ENCODE measurements at regions not wholly inside any gene's neighbourhood (a gene's known extent, or its start where the extent isn't known, plus 50 kb on each side); places are given as distances from the start of the nearest gene placed in this dataset.

- H3K27ac ChIP-seq (ENCODE audit: low read depth in 1 of 2, low read length in 2 of 2), result no peak overlapping the region
- peaks cover 0 to 2% of the 10 kb centered on the region in 2 donors for H3K4me1 ChIP-seq (ENCODE audit: control insufficient read depth in 1 of 2, insufficient read depth in 2 of 2, low read length in 2 of 2)
- no peak for DNase-seq
Measured at GRCh38 chr12:47551426-47551851, 154.4 kb downstream of the RPAP3 start.

GRCh38 chr12:47549258-47549657 is 156.6 kb downstream of the RPAP3 start:
- no peak for ATAC-seq (ENCODE audit: low FRiP score)
- intact Hi-C loops (cut with DNase I), result no loop called here
- WGBS, 2 donors, result 72 to 78% methylated on average over 3 of the region's 3 CpGs

More at GRCh38 chr12:47551426-47551851, 154.4 kb downstream of the RPAP3 start:
- 7% methylated on average over 3 of the region's 3 CpGs for WGBS, 2 donors
- intact Hi-C loops (cut with DNase I), result no loop called here
- Histone ChIP-seq H3K4me3 (ENCODE audit: low read length in 2 of 2) (no peak overlapping the region), H3K27me3 (ENCODE audit: control insufficient read depth in 1 of 2, insufficient read depth in 2 of 2, low read length in 1 of 2) (no peaks in the 10 kb centered on the region), H3K9me3 (ENCODE audit: control insufficient read depth, low read length) (peaks cover 4% of the 10 kb centered on the region), H3K36me3 (ENCODE audit: control insufficient read depth in 1 of 2, insufficient read depth in 2 of 2, low read length in 1 of 2) (no peaks in the 10 kb centered on the region)
- no peak for ATAC-seq (ENCODE audit: low FRiP score)

GRCh38 chr12:47548401-47548800 is 157.4 kb downstream of the RPAP3 start:
- peaks cover 0 to 2% of the 10 kb centered on the region in 2 donors for H3K4me1 ChIP-seq (ENCODE audit: control insufficient read depth in 1 of 2, insufficient read depth in 2 of 2, low read length in 2 of 2)
- H3K36me3 ChIP-seq (ENCODE audit: control insufficient read depth in 1 of 2, insufficient read depth in 2 of 2, low read length in 1 of 2), result no peaks in the 10 kb centered on the region
- ATAC-seq (ENCODE audit: low FRiP score) (no peak), DNase-seq (no peak)
- intact Hi-C loops (cut with DNase I), result no loop called here
- H3K4me3 ChIP-seq (ENCODE audit: low read length in 2 of 2), result no peak overlapping the region
- no peaks in the 10 kb centered on the region for H3K27me3 ChIP-seq (ENCODE audit: control insufficient read depth in 1 of 2, insufficient read depth in 2 of 2, low read length in 1 of 2)
- H3K27ac ChIP-seq (ENCODE audit: low read depth in 1 of 2, low read length in 2 of 2), result no peak overlapping the region
- peaks cover 4% of the 10 kb centered on the region for H3K9me3 ChIP-seq (ENCODE audit: control insufficient read depth, low read length)

More at GRCh38 chr12:47549258-47549657, 156.6 kb downstream of the RPAP3 start:
- peaks cover 0 to 2% of the 10 kb centered on the region in 2 donors for H3K4me1 ChIP-seq (ENCODE audit: control insufficient read depth in 1 of 2, insufficient read depth in 2 of 2, low read length in 2 of 2)
- peaks cover 4% of the 10 kb centered on the region for H3K9me3 ChIP-seq (ENCODE audit: control insufficient read depth, low read length)
- DNase-seq, result no peak
- H3K27me3 ChIP-seq (ENCODE audit: control insufficient read depth in 1 of 2, insufficient read depth in 2 of 2, low read length in 1 of 2), result no peaks in the 10 kb centered on the region
- no peaks in the 10 kb centered on the region for H3K36me3 ChIP-seq (ENCODE audit: control insufficient read depth in 1 of 2, insufficient read depth in 2 of 2, low read length in 1 of 2)
- no peak overlapping the region for H3K4me3 ChIP-seq (ENCODE audit: low read length in 2 of 2)
- no peak overlapping the region for H3K27ac ChIP-seq (ENCODE audit: low read depth in 1 of 2, low read length in 2 of 2)

- DNase-seq (no peak), ATAC-seq (ENCODE audit: low FRiP score) (no peak)
- no peaks in the 10 kb centered on the region for H3K36me3 ChIP-seq (ENCODE audit: control insufficient read depth in 1 of 2, insufficient read depth in 2 of 2, low read length in 1 of 2)
- H3K4me1 ChIP-seq (ENCODE audit: control insufficient read depth in 1 of 2, insufficient read depth in 2 of 2, low read length in 2 of 2), result peaks cover 0 to 2% of the 10 kb centered on the region in 2 donors
- H3K4me3 ChIP-seq (ENCODE audit: low read length in 2 of 2), result no peak overlapping the region
- H3K27me3 ChIP-seq (ENCODE audit: control insufficient read depth in 1 of 2, insufficient read depth in 2 of 2, low read length in 1 of 2), result no peaks in the 10 kb centered on the region
- intact Hi-C loops (cut with DNase I), result no loop called here
- H3K9me3 ChIP-seq (ENCODE audit: control insufficient read depth, low read length), result no peaks in the 10 kb centered on the region
- H3K27ac ChIP-seq (ENCODE audit: low read depth in 1 of 2, low read length in 2 of 2), result no peak overlapping the region
- 80 to 84% methylated on average over 6 of the region's 6 CpGs for WGBS, 2 donors
Measured at GRCh38 chr12:47547077-47547476, 158.8 kb downstream of the RPAP3 start.

GRCh38 chr12:47545938-47546609 is 159.8 kb downstream of the RPAP3 start:
- Histone ChIP-seq H3K4me1 (ENCODE audit: control insufficient read depth in 1 of 2, insufficient read depth in 2 of 2, low read length in 2 of 2) (no peaks in the 10 kb centered on the region), H3K27ac (ENCODE audit: low read depth in 1 of 2, low read length in 2 of 2) (no peak overlapping the region), H3K9me3 (ENCODE audit: control insufficient read depth, low read length) (no peaks in the 10 kb centered on the region), H3K4me3 (ENCODE audit: low read length in 2 of 2) (no peak overlapping the region), H3K36me3 (ENCODE audit: control insufficient read depth in 1 of 2, insufficient read depth in 2 of 2, low read length in 1 of 2) (no peaks in the 10 kb centered on the region), H3K27me3 (ENCODE audit: control insufficient read depth in 1 of 2, insufficient read depth in 2 of 2, low read length in 1 of 2) (no peaks in the 10 kb centered on the region)
- DNase-seq (no peak), ATAC-seq (ENCODE audit: low FRiP score) (no peak)
- intact Hi-C loops (cut with DNase I), result no loop called here
- 73 to 80% methylated on average over 6 of the region's 6 CpGs for WGBS, 2 donors

- H3K36me3 ChIP-seq (ENCODE audit: control insufficient read depth in 1 of 2, insufficient read depth in 2 of 2, low read length in 1 of 2), result no peaks in the 10 kb centered on the region
- WGBS, 2 donors, result 11 to 40% methylated on average over 2 of the region's 2 CpGs
- intact Hi-C loops (cut with DNase I), result no loop called here
- DNase-seq (no peak), ATAC-seq (ENCODE audit: low FRiP score) (no peak)
- H3K4me1 ChIP-seq (ENCODE audit: control insufficient read depth in 1 of 2, insufficient read depth in 2 of 2, low read length in 2 of 2), result no peaks in the 10 kb centered on the region
- H3K9me3 ChIP-seq (ENCODE audit: control insufficient read depth, low read length), result peaks cover 11% of the 10 kb centered on the region
- no peak overlapping the region for H3K4me3 ChIP-seq (ENCODE audit: low read length in 2 of 2)
- H3K27ac ChIP-seq (ENCODE audit: low read depth in 1 of 2, low read length in 2 of 2), result no peak overlapping the region
- H3K27me3 ChIP-seq (ENCODE audit: control insufficient read depth in 1 of 2, insufficient read depth in 2 of 2, low read length in 1 of 2), result no peaks in the 10 kb centered on the region
Measured at GRCh38 chr12:47534695-47535094, 171.1 kb downstream of the RPAP3 start.

GRCh38 chr12:47530050-47530449 is 175.8 kb downstream of the RPAP3 start:
- H3K27me3 ChIP-seq (ENCODE audit: control insufficient read depth in 1 of 2, insufficient read depth in 2 of 2, low read length in 1 of 2), result no peaks in the 10 kb centered on the region
- H3K4me1 ChIP-seq (ENCODE audit: control insufficient read depth in 1 of 2, insufficient read depth in 2 of 2, low read length in 2 of 2), result no peaks in the 10 kb centered on the region
- H3K4me3 ChIP-seq (ENCODE audit: low read length in 2 of 2), result no peak overlapping the region
- ATAC-seq (ENCODE audit: low FRiP score), result no peak
- peaks cover 11% of the 10 kb centered on the region for H3K9me3 ChIP-seq (ENCODE audit: control insufficient read depth, low read length)
- H3K36me3 ChIP-seq (ENCODE audit: control insufficient read depth in 1 of 2, insufficient read depth in 2 of 2, low read length in 1 of 2), result no peaks in the 10 kb centered on the region
- intact Hi-C loops (cut with DNase I), result no loop called here
- DNase-seq, result no peak
- H3K27ac ChIP-seq (ENCODE audit: low read depth in 1 of 2, low read length in 2 of 2), result no peak overlapping the region

- Histone ChIP-seq H3K27me3 (ENCODE audit: control insufficient read depth in 1 of 2, insufficient read depth in 2 of 2, low read length in 1 of 2) (no peaks in the 10 kb centered on the region), H3K27ac (ENCODE audit: low read depth in 1 of 2, low read length in 2 of 2) (no peak overlapping the region), H3K4me3 (ENCODE audit: low read length in 2 of 2) (no peak overlapping the region), H3K9me3 (ENCODE audit: control insufficient read depth, low read length) (peaks cover 9% of the 10 kb centered on the region), H3K4me1 (ENCODE audit: control insufficient read depth in 1 of 2, insufficient read depth in 2 of 2, low read length in 2 of 2) (no peaks in the 10 kb centered on the region), H3K36me3 (ENCODE audit: control insufficient read depth in 1 of 2, insufficient read depth in 2 of 2, low read length in 1 of 2) (no peaks in the 10 kb centered on the region)
- DNase-seq (no peak), ATAC-seq (ENCODE audit: low FRiP score) (no peak)
- WGBS, 2 donors, result 48 to 53% methylated on average over 1 of the region's 1 CpG
- intact Hi-C loops (cut with DNase I), result no loop called here
Measured at GRCh38 chr12:47527816-47528215, 178.0 kb downstream of the RPAP3 start.

- intact Hi-C loops (cut with DNase I), result no loop called here
- H3K9me3 ChIP-seq (ENCODE audit: control insufficient read depth, low read length), result peaks cover 2% of the 10 kb centered on the region
- H3K36me3 ChIP-seq (ENCODE audit: control insufficient read depth in 1 of 2, insufficient read depth in 2 of 2, low read length in 1 of 2), result no peaks in the 10 kb centered on the region
- H3K4me3 ChIP-seq (ENCODE audit: low read length in 2 of 2), result no peak overlapping the region
- no peak overlapping the region for H3K27ac ChIP-seq (ENCODE audit: low read depth in 1 of 2, low read length in 2 of 2)
- no peaks in the 10 kb centered on the region for H3K4me1 ChIP-seq (ENCODE audit: control insufficient read depth in 1 of 2, insufficient read depth in 2 of 2, low read length in 2 of 2)
- no peaks in the 10 kb centered on the region for H3K27me3 ChIP-seq (ENCODE audit: control insufficient read depth in 1 of 2, insufficient read depth in 2 of 2, low read length in 1 of 2)
- ATAC-seq (ENCODE audit: low FRiP score), result no peak
- DNase-seq, result no peak
Measured at GRCh38 chr12:47520029-47520428, 185.8 kb downstream of the RPAP3 start.

Data from aorta (tissue), 5 donors.